Memory B cell (primary cell): ENCODE measurements at regions not wholly inside any gene's neighbourhood (a gene's known extent, or its start where the extent isn't known, plus 50 kb on each side); places are given as distances from the start of the nearest gene placed in this dataset.
"Not testable (repeated sequence)": the region's sequence is repeated elsewhere in the genome, so short reads cannot be mapped to it uniquely, and the experiment has no call there.

Source experiments
- ATAC-seq: fragments of 150-1000 bp; cut with Tn5 transposase; 2 replicates; pipeline ENCODE4 v1.10.0; 2021; ENCODE audit warnings: low read depth, mild to moderate bottlenecking, moderate library complexity
- DNase-seq, 2 donors: peaks; one replicate each; pipeline ENCODE4 v3.0.0; 2022; ENCODE audit warnings: low spot score in 2 of 2
- H3K27ac Mint-ChIP-seq: one replicate; pipeline ENCODE4 v1.8.0; 2022; ENCODE audit warnings: mild to moderate bottlenecking, moderate library complexity, mixed read lengths
- H3K27me3 Mint-ChIP-seq: one replicate; pipeline ENCODE4 v1.8.0; 2022; ENCODE audit warnings: mixed read lengths
- H3K36me3 Mint-ChIP-seq: one replicate; pipeline ENCODE4 v1.8.0; 2022; ENCODE audit warnings: mild to moderate bottlenecking, mixed read lengths
- H3K4me1 Mint-ChIP-seq: one replicate; pipeline ENCODE4 v1.8.0; 2022; ENCODE audit warnings: mixed read lengths
- H3K4me3 Mint-ChIP-seq: one replicate; pipeline ENCODE4 v1.8.0; 2022; ENCODE audit warnings: mild to moderate bottlenecking, moderate library complexity, mixed read lengths
- H3K9me3 Mint-ChIP-seq: one replicate; pipeline ENCODE4 v1.8.0; 2022; ENCODE audit warnings: mixed read lengths

GRCh38 chr4:42778349-42778748 lies 114.2 kb upstream of the GRXCR1 start:
- Mint-ChIP-seq H3K4me1 (no peaks in the 10 kb centered on the region), H3K36me3 (no peaks in the 10 kb centered on the region), H3K4me3 (no peak overlapping the region), H3K27ac (no peak overlapping the region), H3K27me3 (no peaks in the 10 kb centered on the region), H3K9me3 (peaks cover 2% of the 10 kb centered on the region)
- no peak for ATAC-seq
- DNase-seq: no peak

GRCh38 chr4:42768125-42768748 lies 111.3 kb upstream of the ATP8A1 start:
- no peak overlapping the region for H3K4me3 Mint-ChIP-seq
- H3K27me3 Mint-ChIP-seq: peaks cover 5% of the 10 kb centered on the region
- H3K27ac Mint-ChIP-seq: no peak overlapping the region
- no peak for DNase-seq
- H3K9me3 Mint-ChIP-seq: no peaks in the 10 kb centered on the region
- ATAC-seq: no peak
- H3K36me3 Mint-ChIP-seq: no peaks in the 10 kb centered on the region
- H3K4me1 Mint-ChIP-seq: no peaks in the 10 kb centered on the region

GRCh38 chr4:42767669-42768068 lies 110.8 kb upstream of the ATP8A1 start:
- no peak for ATAC-seq
- no peak overlapping the region for H3K4me3 Mint-ChIP-seq
- no peaks in the 10 kb centered on the region for H3K4me1 Mint-ChIP-seq
- DNase-seq: no peak
- no peak overlapping the region for H3K27ac Mint-ChIP-seq
- H3K36me3 Mint-ChIP-seq: no peaks in the 10 kb centered on the region
- no peaks in the 10 kb centered on the region for H3K9me3 Mint-ChIP-seq
- peaks cover 5% of the 10 kb centered on the region for H3K27me3 Mint-ChIP-seq

- no peak overlapping the region for H3K4me3 Mint-ChIP-seq
- no peak overlapping the region for H3K27ac Mint-ChIP-seq
- DNase-seq: no peak
- no peak for ATAC-seq
- no peaks in the 10 kb centered on the region for H3K9me3 Mint-ChIP-seq
- no peaks in the 10 kb centered on the region for H3K4me1 Mint-ChIP-seq
- peaks cover 12% of the 10 kb centered on the region for H3K27me3 Mint-ChIP-seq
- H3K36me3 Mint-ChIP-seq: no peaks in the 10 kb centered on the region
Observed at GRCh38 chr4:42761804-42762203, 104.9 kb upstream of the ATP8A1 start.

- not testable (repeated sequence) for ATAC-seq, DNase-seq, H3K9me3 Mint-ChIP-seq, H3K4me1 Mint-ChIP-seq, H3K36me3 Mint-ChIP-seq, H3K4me3 Mint-ChIP-seq, H3K27ac Mint-ChIP-seq
- peaks cover 10% of the 10 kb centered on the region for H3K27me3 Mint-ChIP-seq
Observed at GRCh38 chr4:42754965-42755364, 98.1 kb upstream of the ATP8A1 start.

- DNase-seq: no peak
- Mint-ChIP-seq H3K27me3 (no peaks in the 10 kb centered on the region), H3K9me3 (no peaks in the 10 kb centered on the region), H3K27ac (no peak overlapping the region), H3K36me3 (no peaks in the 10 kb centered on the region), H3K4me3 (no peak overlapping the region), H3K4me1 (no peaks in the 10 kb centered on the region)
- ATAC-seq: no peak
Observed at GRCh38 chr4:42751587-42751986, 94.7 kb upstream of the ATP8A1 start.

GRCh38 chr4:42750856-42751255 lies 94.0 kb upstream of the ATP8A1 start:
- Mint-ChIP-seq H3K27me3 (no peaks in the 10 kb centered on the region), H3K4me1 (no peaks in the 10 kb centered on the region), H3K27ac (peak overlapping the region; percentile 1), H3K36me3 (no peaks in the 10 kb centered on the region), H3K9me3 (no peaks in the 10 kb centered on the region), H3K4me3 (no peak overlapping the region)
- no peak for DNase-seq
- no peak for ATAC-seq

GRCh38 chr4:42750091-42750490 lies 93.2 kb upstream of the ATP8A1 start:
- peaks cover 3% of the 10 kb centered on the region for H3K9me3 Mint-ChIP-seq
- no peaks in the 10 kb centered on the region for H3K27me3 Mint-ChIP-seq
- no peak overlapping the region for H3K4me3 Mint-ChIP-seq
- no peak overlapping the region for H3K27ac Mint-ChIP-seq
- peak; percentile 99 for ATAC-seq
- H3K4me1 Mint-ChIP-seq: no peaks in the 10 kb centered on the region
- peak in 1 of 2 donors; percentile 15 for DNase-seq
- H3K36me3 Mint-ChIP-seq: no peaks in the 10 kb centered on the region

GRCh38 chr4:42747971-42748370 lies 91.1 kb upstream of the ATP8A1 start:
- no peak overlapping the region for H3K4me3 Mint-ChIP-seq
- DNase-seq (no peak), ATAC-seq (no peak)
- no peaks in the 10 kb centered on the region for H3K27me3 Mint-ChIP-seq
- no peaks in the 10 kb centered on the region for H3K4me1 Mint-ChIP-seq
- no peaks in the 10 kb centered on the region for H3K36me3 Mint-ChIP-seq
- no peak overlapping the region for H3K27ac Mint-ChIP-seq
- H3K9me3 Mint-ChIP-seq: peaks cover 5% of the 10 kb centered on the region

GRCh38 chr4:42736527-42737195 lies 79.8 kb upstream of the ATP8A1 start:
- ATAC-seq: no peak

GRCh38 chr4:42733380-42733779 lies 76.5 kb upstream of the ATP8A1 start:
- Mint-ChIP-seq H3K36me3 (peaks cover 9% of the 10 kb centered on the region), H3K4me1 (no peaks in the 10 kb centered on the region), H3K4me3 (no peak overlapping the region), H3K27ac (no peak overlapping the region), H3K9me3 (peaks cover 10% of the 10 kb centered on the region), H3K27me3 (peaks cover 3% of the 10 kb centered on the region)
- no peak for DNase-seq
- ATAC-seq: no peak

More at GRCh38 chr4:42736527-42737195, 79.8 kb upstream of the ATP8A1 start:
- Mint-ChIP-seq H3K27me3 (peaks cover 1% of the 10 kb centered on the region), H3K4me3 (no peak overlapping the region), H3K36me3 (peaks cover 6% of the 10 kb centered on the region), H3K9me3 (peaks cover 12% of the 10 kb centered on the region), H3K4me1 (no peaks in the 10 kb centered on the region), H3K27ac (no peak overlapping the region)
- no peak for DNase-seq

GRCh38 chr4:42732776-42733175 lies 75.9 kb upstream of the ATP8A1 start:
- H3K4me1 Mint-ChIP-seq: no peaks in the 10 kb centered on the region
- no peak overlapping the region for H3K4me3 Mint-ChIP-seq
- no peak overlapping the region for H3K27ac Mint-ChIP-seq
- DNase-seq (no peak), ATAC-seq (no peak)
- peaks cover 9% of the 10 kb centered on the region for H3K36me3 Mint-ChIP-seq
- peaks cover 10% of the 10 kb centered on the region for H3K9me3 Mint-ChIP-seq
- H3K27me3 Mint-ChIP-seq: peaks cover 3% of the 10 kb centered on the region

- Mint-ChIP-seq H3K4me1 (no peaks in the 10 kb centered on the region), H3K27ac (no peak overlapping the region), H3K27me3 (peaks cover 2% of the 10 kb centered on the region), H3K4me3 (no peak overlapping the region), H3K36me3 (peaks cover 5% of the 10 kb centered on the region), H3K9me3 (peaks cover 8% of the 10 kb centered on the region)
- no peak for DNase-seq
- no peak for ATAC-seq
Observed at GRCh38 chr4:42729505-42730237, 72.8 kb upstream of the ATP8A1 start.

GRCh38 chr4:42724451-42724850 lies 67.5 kb upstream of the ATP8A1 start:
- Mint-ChIP-seq H3K9me3 (peaks cover 9% of the 10 kb centered on the region), H3K27me3 (no peaks in the 10 kb centered on the region), H3K4me1 (no peaks in the 10 kb centered on the region), H3K36me3 (peaks cover 6% of the 10 kb centered on the region), H3K4me3 (no peak overlapping the region), H3K27ac (no peak overlapping the region)
- ATAC-seq (no peak), DNase-seq (no peak)
